ENCODE measurements at regions not wholly inside any gene's neighbourhood (a gene's known extent, or its start where the extent isn't known, plus 50 kb on each side); places are given as distances from the start of the nearest gene placed in this dataset.

- H3K4me3 ChIP-seq (ENCODE audit: low read depth, low read length): no peak overlapping the region
- DNase-seq (ENCODE audit: low read depth): no peak
Measured at GRCh38 chr2:64220265-64220664, 76.0 kb upstream of the PELI1 start.

DNA sequence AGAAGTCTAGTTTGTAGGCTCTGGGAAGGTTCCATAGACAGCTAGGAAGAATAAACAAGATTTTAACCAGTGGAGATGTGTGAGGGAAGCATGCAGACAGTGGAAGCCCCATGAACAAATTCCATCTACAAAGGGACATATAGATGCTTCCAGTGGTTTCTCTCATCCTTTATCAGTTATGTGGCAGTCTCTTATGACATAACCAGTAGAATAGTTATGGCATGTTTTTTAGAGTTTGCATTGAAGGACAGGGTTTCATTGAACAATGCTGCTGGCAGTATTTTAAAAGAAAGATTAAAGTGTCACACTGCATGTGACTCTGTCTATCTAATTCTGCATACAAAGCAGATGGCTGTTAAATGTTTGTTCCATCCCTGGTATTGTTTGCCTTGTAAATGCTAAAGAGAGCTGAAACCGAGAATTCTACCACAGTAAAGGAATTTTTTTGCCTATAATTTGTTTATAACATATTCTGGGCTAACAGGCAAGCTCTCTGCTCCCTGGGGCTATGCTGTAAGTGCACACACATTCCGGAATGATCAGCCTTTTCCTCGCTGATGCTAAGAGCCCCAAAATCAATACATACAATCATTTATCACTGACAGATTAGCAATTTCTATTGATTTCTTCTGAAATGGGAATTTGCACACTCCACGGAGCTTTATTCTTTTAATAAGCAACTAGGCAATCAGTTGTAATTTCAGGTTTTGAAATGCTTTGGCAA lies 76.8 kb upstream of the PELI1 start:
- no peak overlapping the region for H3K4me3 ChIP-seq (ENCODE audit: low read depth, low read length)
- DNase-seq (ENCODE audit: low read depth): no peak

GRCh38 chr2:64221935-64222334 lies 77.7 kb upstream of the PELI1 start:
- DNase-seq (ENCODE audit: low read depth): no peak
- no peak overlapping the region for H3K4me3 ChIP-seq (ENCODE audit: low read depth, low read length)

DNA sequence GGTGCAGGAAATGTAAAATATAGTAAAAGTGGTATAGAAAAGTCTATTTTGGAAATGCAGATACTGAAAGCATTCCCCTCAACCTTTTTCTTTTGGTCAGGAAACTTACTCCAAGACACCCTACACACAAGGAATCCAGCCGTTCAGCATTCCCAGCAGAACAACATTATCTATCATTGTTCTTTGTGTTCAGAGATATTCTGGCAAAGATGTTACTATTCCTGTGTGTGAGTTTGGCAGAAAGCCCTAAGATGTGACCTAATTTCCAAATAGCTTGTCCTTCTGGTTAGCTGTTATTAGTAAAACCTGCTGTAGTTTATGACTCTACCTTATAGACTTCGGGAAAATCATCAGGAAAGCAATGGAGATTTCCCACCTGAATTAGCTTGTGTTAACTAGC lies 78.1 kb upstream of the PELI1 start:
- no peak for DNase-seq (ENCODE audit: low read depth)
- no peak overlapping the region for H3K4me3 ChIP-seq (ENCODE audit: low read depth, low read length)

GRCh38 chr2:64223055-64223454 lies 78.8 kb upstream of the PELI1 start:
- no peak overlapping the region for H3K4me3 ChIP-seq (ENCODE audit: low read depth, low read length)
- no peak for DNase-seq (ENCODE audit: low read depth)

- no peak for DNase-seq (ENCODE audit: low read depth)
- H3K4me3 ChIP-seq (ENCODE audit: low read depth, low read length): no peak overlapping the region
Measured at GRCh38 chr2:64225491-64225890, 81.3 kb upstream of the PELI1 start.

DNA sequence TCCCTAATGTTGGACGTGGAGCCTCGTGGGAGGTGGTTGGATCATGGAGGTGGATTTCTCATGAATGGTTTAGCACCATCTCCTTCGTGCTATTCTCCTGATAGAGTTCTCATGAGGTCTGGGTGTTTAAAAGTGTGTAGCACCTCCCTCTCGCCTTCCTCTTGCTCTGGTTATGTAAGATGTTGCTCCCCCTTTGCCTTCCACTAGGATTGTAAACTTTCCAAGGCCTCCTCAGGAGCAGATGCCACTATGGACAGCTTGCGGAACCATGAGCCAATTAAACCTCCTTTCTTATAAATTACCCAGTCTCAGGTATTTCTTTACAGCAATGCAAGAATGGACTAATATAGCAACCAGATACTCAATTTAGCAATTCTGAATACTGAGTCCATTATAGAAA lies 82.4 kb upstream of the PELI1 start:
- H3K4me3 ChIP-seq (ENCODE audit: low read depth, low read length): no peak overlapping the region
- no peak for DNase-seq (ENCODE audit: low read depth)

GRCh38 chr2:64227603-64228125 lies 83.4 kb upstream of the PELI1 start:
- peak overlapping the region; percentile 45 for H3K4me3 ChIP-seq (ENCODE audit: low read depth, low read length)
- no peak for DNase-seq (ENCODE audit: low read depth)

DNA sequence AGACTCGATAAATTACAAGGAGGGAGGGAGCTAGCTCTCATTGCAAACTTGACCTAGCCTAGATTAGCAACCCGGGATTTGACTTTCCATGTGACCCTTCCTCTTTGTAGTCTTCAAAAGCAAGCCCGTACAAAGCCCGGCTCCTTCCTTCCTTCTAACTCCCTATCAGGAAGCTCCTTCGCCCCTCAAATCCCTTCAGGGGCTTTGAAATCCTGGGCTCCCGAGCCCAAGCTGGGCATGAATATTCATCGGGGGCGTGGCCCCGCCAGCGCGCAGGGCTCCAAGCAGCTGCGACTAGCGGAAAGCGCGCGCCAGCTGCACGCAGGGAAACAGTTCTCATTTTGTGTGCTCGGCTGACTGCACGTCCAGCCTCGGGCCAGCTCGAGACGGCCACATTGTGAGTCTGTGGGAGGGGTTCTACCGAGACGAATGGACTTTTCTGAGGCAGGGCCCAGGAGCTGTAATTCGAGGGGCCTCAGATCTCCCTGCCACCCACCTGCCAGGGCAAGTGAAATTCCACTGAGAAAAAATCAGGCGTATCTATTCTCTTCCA lies 84.0 kb upstream of the PELI1 start:
- peak overlapping the region; percentile 45 for H3K4me3 ChIP-seq (ENCODE audit: low read depth, low read length)
- DNase-seq (ENCODE audit: low read depth): no peak

DNA sequence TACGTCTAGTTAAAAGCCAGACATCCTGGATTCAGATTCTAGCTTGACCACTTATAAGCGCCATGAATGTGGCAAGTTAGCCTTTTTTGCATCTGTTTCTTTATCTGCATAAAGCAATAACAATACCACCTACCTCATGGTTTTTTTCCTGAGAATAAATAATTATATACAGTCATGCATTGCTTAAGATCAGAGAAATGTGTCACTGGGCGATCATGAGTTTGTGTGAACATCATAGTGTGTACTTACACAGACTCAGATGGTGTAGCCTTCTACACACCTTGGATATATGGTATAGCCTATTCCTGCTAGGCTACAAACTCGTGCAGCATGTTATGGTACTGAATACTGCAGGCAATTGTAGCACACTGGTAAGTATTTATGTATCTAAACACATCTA lies 84.7 kb upstream of the PELI1 start:
- no peak overlapping the region for H3K4me3 ChIP-seq (ENCODE audit: low read depth, low read length)
- DNase-seq (ENCODE audit: low read depth): no peak

GRCh38 chr2:64230540-64230939 lies 86.3 kb upstream of the PELI1 start:
- no peak for DNase-seq (ENCODE audit: low read depth)
- no peak overlapping the region for H3K4me3 ChIP-seq (ENCODE audit: low read depth, low read length)

DNA sequence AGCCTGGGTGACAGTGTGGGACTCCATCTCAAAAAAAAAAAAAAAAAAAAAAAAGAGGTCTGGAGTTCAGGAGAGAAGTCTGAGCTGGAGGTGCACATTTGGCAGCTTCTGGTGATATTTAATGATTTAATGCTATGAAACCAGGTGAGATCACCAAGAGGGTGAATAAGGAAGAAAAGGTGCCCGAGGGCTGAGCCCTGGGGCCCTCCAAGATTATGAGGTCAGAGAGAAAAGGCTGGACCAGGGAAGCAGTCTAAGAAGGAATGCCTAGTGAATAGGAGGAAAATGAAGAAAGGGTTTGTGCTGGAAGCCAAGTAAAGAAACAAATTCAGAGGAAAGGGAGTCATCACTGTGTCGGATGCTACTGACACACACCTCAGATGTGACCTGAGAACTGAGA lies 88.0 kb upstream of the PELI1 start:
- no peak overlapping the region for H3K4me3 ChIP-seq (ENCODE audit: low read depth, low read length)
- DNase-seq (ENCODE audit: low read depth): no peak

DNA sequence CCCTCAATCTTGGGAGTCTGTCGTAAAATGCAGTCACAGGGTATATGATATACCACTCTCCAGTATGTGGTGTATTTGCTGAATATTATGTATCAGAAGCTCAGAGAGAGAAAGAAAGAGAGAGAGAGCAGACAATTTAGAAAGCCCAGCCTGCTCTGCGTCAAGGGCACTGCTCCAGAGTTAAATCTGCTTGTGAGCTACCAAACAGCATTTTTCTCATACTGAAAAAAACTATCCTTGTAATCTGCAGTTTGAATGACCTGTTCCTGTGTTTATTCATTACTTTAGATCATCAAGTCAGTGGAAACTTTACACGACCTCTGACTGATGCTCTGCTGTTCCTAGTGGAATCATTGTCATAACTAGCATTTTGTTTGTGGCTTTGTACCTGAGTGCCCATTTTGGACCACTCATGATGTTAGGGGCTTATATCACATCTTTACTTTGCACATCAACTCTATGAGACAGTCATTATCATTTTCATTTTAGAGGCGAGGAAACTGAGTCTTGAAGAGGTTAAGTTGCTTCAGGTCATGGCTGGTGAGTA lies 89.2 kb upstream of the PELI1 start:
- DNase-seq (ENCODE audit: low read depth): no peak

DNA sequence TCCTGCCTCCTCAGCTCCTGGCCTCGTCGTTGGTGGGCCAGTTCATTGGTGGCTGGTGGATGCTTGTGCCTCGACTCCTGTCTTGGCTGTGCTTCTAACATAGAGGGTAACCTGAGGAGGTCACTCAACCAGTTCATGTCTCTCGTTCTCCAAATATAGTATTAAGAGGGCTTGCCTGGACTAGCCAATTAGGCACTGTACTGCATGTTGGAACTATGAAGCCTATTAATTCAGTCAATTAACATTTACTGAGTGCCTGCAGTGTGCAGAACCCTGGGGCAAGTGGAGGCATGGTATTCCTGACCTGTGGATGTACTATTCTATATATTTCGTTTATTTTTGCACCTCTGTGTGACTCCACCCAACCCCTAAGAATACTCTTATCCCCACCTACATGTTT lies 89.9 kb upstream of the PELI1 start:
- no peak overlapping the region for H3K4me3 ChIP-seq (ENCODE audit: low read depth, low read length)
- no peak for DNase-seq (ENCODE audit: low read depth)

More for the DNA sequence above, 89.2 kb upstream of the PELI1 start:
- no peak overlapping the region for H3K4me3 ChIP-seq (ENCODE audit: low read depth, low read length)

DNA sequence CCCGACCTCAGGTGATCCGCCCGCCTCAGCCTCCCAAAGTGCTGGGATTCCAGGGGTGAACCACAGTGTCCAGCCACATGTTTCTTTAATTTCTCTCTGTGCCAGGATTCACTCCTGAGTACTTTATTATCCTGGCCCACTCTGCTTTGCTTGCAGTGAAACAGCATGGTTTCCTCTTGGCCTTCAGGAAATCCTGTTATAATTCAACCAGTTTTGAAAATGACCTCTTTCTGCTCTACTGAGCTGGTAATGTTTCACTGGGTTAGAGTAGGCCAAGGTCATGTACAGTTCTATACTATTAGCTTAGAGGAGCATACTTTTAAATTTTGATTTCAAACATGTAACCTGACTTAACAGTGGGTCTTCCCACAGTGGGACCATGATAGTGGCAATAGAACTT lies 90.6 kb upstream of the PELI1 start:
- H3K4me3 ChIP-seq (ENCODE audit: low read depth, low read length): no peak overlapping the region
- DNase-seq (ENCODE audit: low read depth): no peak

DNA sequence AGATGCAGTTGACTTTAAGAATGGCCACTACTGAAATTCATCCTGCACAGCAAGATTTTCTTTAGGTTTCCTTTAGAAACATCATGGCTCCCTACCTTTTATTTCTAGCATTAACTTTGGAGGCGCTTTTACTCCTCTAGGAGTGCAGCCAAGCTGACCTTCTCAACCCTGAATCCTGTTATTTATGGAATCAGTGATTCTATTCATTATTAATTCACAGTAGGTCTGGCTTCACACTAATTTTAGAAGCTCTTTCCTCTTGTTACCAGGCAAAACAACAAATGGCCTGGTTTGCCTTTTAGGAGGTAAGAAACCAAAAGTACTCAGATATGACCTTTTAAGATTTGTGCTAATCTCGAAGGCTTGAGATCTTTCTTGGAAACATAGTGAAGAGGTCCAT lies 93.0 kb upstream of the PELI1 start:
- no peak for DNase-seq (ENCODE audit: low read depth)
- H3K4me3 ChIP-seq (ENCODE audit: low read depth, low read length): no peak overlapping the region

GRCh38 chr2:64238799-64239198 lies 94.6 kb upstream of the PELI1 start:
- H3K4me3 ChIP-seq (ENCODE audit: low read depth, low read length): no peak overlapping the region

GRCh38 chr2:64243081-64244036 lies 99.1 kb upstream of the PELI1 start:
- H3K4me3 ChIP-seq (ENCODE audit: low read depth, low read length): no peak overlapping the region
- DNase-seq (ENCODE audit: low read depth): no peak

More at GRCh38 chr2:64238799-64239198, 94.6 kb upstream of the PELI1 start:
- DNase-seq (ENCODE audit: low read depth): no peak

- DNase-seq (ENCODE audit: low read depth): no peak
- no peak overlapping the region for H3K4me3 ChIP-seq (ENCODE audit: low read depth, low read length)
Measured at GRCh38 chr2:64244037-64244416, 99.8 kb upstream of the PELI1 start.

DNA sequence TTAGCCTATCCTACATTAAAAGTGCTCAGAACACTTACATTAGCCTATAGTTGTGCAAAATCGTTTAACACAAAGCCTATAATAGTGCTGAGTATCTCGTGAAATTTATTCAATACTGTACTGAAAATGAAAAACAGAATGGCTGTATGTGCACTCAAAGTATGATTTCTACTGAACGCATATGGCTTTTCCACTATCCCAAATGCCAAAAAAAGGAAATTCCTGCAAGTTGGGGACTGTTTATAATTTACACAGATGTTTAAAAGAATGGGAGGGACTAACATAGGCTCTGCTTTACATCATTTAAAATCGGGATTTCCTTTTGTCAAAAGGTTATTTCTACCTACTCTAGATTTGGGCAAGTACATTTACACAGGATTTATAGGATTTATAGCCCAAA lies 101.4 kb upstream of the PELI1 start:
- no peak overlapping the region for H3K4me3 ChIP-seq (ENCODE audit: low read depth, low read length)
- DNase-seq (ENCODE audit: low read depth): no peak
